MM.1S (cell line): ENCODE measurements at regions not wholly inside any gene's neighbourhood (a gene's known extent, or its start where the extent isn't known, plus 50 kb on each side); places are given as distances from the start of the nearest gene placed in this dataset.
A peak's percentile ranks its signal among the peaks of the same experiment; 100 is the strongest.

Experiments used
- DNase-seq: peaks from one replicate; pipeline ENCODE4 v3.0.0-alpha.2; 2015
- H2AFZ ChIP-seq: fragments of 300-600 bp; sonication (generic); 2 replicates; pipeline ENCODE4 v1.6.0; 2016; ENCODE audit warnings: antibody characterized with exemption, low read length
- H3F3A ChIP-seq: fragments of 300-600 bp; sonication (generic); 2 replicates; pipeline ENCODE4 v1.6.1; 2016; ENCODE audit warnings: mild to moderate bottlenecking, antibody characterized with exemption, low read length, moderate library complexity, mixed read lengths; ENCODE audit not compliant: insufficient read depth
- H3K27ac ChIP-seq: fragments of 300-600 bp; sonication (generic); 2 replicates; pipeline ENCODE4 v1.5.1; 2016; ENCODE audit warnings: mild to moderate bottlenecking, low read length
- H3K27me3 ChIP-seq: fragments of 300-600 bp; sonication (generic); replicated peaks from 2 replicates; pipeline ENCODE4 v1.6.0; 2016; ENCODE audit warnings: low read length; ENCODE audit not compliant: insufficient read depth
- H3K36me3 ChIP-seq: fragments of 300-600 bp; sonication (generic); replicated peaks from 2 replicates; pipeline ENCODE4 v1.6.1; 2016; ENCODE audit warnings: mild to moderate bottlenecking, low read length, mixed read lengths; ENCODE audit not compliant: insufficient read depth
- H3K4me1 ChIP-seq: fragments of 300-600 bp; sonication (generic); 2 replicates; pipeline ENCODE4 v1.6.1; 2016; ENCODE audit warnings: low read length, mixed read lengths
- H3K4me2 ChIP-seq: fragments of 300-600 bp; sonication (generic); 2 replicates; pipeline ENCODE4 v1.6.0; 2016; ENCODE audit warnings: low read depth, low read length
- H3K4me3 ChIP-seq: fragments of 300-600 bp; sonication (generic); 2 replicates; pipeline ENCODE4 v1.5.1; 2016; ENCODE audit warnings: low read length, mixed read lengths
- H3K79me2 ChIP-seq: fragments of 300-600 bp; sonication (generic); 2 replicates; pipeline ENCODE4 v1.6.1; 2016; ENCODE audit warnings: mixed run types, low read length, mixed read lengths
- H3K9ac ChIP-seq: fragments of 300-600 bp; sonication (generic); 2 replicates; pipeline ENCODE4 v1.6.1; 2016; ENCODE audit warnings: low read length, mixed read lengths
- H3K9me2 ChIP-seq: fragments of 300-600 bp; sonication (generic); replicated peaks from 2 replicates; pipeline ENCODE4 v1.6.1; 2016; ENCODE audit warnings: mild to moderate bottlenecking, low read length, mixed read lengths; ENCODE audit not compliant: insufficient read depth
- H3K9me3 ChIP-seq: fragments of 300-600 bp; sonication (generic); replicated peaks from 2 replicates; pipeline ENCODE4 v1.6.1; 2016; ENCODE audit warnings: mild to moderate bottlenecking, low read length, mixed read lengths; ENCODE audit not compliant: insufficient read depth
- H4K20me1 ChIP-seq: fragments of 300-600 bp; sonication (generic); 2 replicates; pipeline ENCODE4 v1.6.1; 2016; ENCODE audit warnings: mild to moderate bottlenecking, low read length, moderate library complexity, mixed read lengths; ENCODE audit not compliant: insufficient read depth
- EZH2 ChIP-seq: fragments of 300-600 bp; sonication (generic); optimal IDR thresholded peaks from 2 replicates; pipeline ENCODE3; 2017; ENCODE audit warnings: low read depth, mild to moderate bottlenecking, antibody characterized with exemption, low read length, mixed read lengths
- EZH2phosphoT487 ChIP-seq: fragments of 300-600 bp; sonication (generic); IDR thresholded peaks from 2 replicates; pipeline ENCODE4 v1.6.1; 2018; ENCODE audit warnings: antibody characterized with exemption, low read length
- TF ChIP-seq, protein P1 (sequence below): fragments of 300-600 bp; sonication (generic); IDR thresholded peaks from 2 replicates; pipeline ENCODE4 v1.5.1; 2016; ENCODE audit warnings: antibody characterized with exemption, low read length, mixed read lengths

DNA sequence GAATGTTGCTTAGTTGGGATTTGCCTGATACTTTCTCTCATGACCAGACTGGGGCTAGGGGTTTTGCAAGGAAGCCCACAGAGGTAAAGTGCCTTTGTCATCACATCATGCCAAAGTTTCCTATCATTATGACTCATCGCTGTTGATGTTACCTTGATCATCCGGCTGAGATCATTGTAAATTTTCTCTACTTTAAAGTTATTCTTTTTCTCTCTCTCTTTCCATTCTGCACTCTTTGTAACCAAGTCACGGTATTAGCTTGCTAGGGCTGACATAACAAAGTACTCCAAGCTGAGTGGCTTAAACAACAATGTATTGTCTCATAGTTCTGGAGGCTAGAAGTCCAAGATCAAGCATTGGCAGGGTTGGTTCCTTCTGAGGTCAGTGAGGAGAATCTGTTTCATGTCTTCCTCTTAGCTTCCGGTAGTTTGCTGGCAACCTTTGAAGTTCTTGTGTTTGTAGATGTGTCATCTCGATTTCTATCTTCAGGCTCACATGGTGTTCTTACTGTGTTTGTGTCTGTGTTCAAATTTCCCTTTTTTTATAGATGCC, 113.0 kb downstream of the DTHD1 start:
- peak; percentile 11 for DNase-seq
- H3K4me3 ChIP-seq, result no peak overlapping the region
- TF ChIP-seq EZH2, result no peak
- TF ChIP-seq EZH2phosphoT487, result no peak
- TF ChIP-seq, protein P1, sequence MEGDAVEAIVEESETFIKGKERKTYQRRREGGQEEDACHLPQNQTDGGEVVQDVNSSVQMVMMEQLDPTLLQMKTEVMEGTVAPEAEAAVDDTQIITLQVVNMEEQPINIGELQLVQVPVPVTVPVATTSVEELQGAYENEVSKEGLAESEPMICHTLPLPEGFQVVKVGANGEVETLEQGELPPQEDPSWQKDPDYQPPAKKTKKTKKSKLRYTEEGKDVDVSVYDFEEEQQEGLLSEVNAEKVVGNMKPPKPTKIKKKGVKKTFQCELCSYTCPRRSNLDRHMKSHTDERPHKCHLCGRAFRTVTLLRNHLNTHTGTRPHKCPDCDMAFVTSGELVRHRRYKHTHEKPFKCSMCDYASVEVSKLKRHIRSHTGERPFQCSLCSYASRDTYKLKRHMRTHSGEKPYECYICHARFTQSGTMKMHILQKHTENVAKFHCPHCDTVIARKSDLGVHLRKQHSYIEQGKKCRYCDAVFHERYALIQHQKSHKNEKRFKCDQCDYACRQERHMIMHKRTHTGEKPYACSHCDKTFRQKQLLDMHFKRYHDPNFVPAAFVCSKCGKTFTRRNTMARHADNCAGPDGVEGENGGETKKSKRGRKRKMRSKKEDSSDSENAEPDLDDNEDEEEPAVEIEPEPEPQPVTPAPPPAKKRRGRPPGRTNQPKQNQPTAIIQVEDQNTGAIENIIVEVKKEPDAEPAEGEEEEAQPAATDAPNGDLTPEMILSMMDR, result no peak
- no peaks in the 10 kb centered on the region for H3K9me2 ChIP-seq
- no peak overlapping the region for H3K4me2 ChIP-seq
- no peaks in the 10 kb centered on the region for H3F3A ChIP-seq
- no peak overlapping the region for H3K9ac ChIP-seq
- H4K20me1 ChIP-seq, result no peaks in the 10 kb centered on the region
- H3K9me3 ChIP-seq, result no peaks in the 10 kb centered on the region
- H2AFZ ChIP-seq, result no peak overlapping the region
- no peaks in the 10 kb centered on the region for H3K4me1 ChIP-seq
- no peak overlapping the region for H3K27ac ChIP-seq
- H3K36me3 ChIP-seq, result no peaks in the 10 kb centered on the region
- no peaks in the 10 kb centered on the region for H3K79me2 ChIP-seq
- H3K27me3 ChIP-seq, result no peaks in the 10 kb centered on the region

DNA sequence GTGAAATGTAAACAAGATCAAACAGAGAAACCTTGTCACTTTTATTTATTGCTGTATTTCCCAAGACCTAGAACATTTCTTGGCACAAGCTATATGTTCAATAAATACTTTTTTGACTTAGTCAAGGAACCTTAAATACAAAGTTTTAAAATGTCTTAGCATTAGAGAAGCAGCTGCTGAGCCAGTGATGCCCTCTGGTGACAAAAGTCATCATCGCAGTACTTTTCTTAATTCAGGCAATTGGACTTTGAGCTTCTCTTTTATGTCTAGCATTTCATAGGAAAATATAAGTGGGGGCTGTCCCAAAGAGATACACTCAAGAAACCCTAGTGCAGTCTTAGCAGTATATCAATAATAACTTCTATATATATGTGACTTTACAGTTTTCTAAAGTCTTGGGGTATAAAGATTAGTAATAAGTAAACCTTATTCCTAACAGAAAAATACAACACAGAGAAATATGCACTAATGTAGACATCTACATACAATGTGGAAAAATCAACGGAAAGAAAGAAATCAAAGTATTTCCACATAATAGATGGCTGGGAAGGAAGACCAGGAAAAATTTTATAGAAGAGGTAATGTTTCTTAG, 118.4 kb downstream of the DTHD1 start:
- Histone ChIP-seq H3K4me3 (no peak overlapping the region), H4K20me1 (no peaks in the 10 kb centered on the region), H3K79me2 (no peaks in the 10 kb centered on the region), H3K9me3 (no peaks in the 10 kb centered on the region), H2AFZ (no peak overlapping the region), H3K9ac (no peak overlapping the region), H3K36me3 (no peaks in the 10 kb centered on the region), H3K27ac (no peak overlapping the region), H3F3A (no peaks in the 10 kb centered on the region), H3K27me3 (no peaks in the 10 kb centered on the region), H3K9me2 (no peaks in the 10 kb centered on the region), H3K4me1 (no peaks in the 10 kb centered on the region), H3K4me2 (no peak overlapping the region)
- peak; percentile 47 for DNase-seq
- TF ChIP-seq EZH2 (no peak), EZH2phosphoT487 (no peak)
- TF ChIP-seq, protein P1, result peak; percentile 76

DNA sequence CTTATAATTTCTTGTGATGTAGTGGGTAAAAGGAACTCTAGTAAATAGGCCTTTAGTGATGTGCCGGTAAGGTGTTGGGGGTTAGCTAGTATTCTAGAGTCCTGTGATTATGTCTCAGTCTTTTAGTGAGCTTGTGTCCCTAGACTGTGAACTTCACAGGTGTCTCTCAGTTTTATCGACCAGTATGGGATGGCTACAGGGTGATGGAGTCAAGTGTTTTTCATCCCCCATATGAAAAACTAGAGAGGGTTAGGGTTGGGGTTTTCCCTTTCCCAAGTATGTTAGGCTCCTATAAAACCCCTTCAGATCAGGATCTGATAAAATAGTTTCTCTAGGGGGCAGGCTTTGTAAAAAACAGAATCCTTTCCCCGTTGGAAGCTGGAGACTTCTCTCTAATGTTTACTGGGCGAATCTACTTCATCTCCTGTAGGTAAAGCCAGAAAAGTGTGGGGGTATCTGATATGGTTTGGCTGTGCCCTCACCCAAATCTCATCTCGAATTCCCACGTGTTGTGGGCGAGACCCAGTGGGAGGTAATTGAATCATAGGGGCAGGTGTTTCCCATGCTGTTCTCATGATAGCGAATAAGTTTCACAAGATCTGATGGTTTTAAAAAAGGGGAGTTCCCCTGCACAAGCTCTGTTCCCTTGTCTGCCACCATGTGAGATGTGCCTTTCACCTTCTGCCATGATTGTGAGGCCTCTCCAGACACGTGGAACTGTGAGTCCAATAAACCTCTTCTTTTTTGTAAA, 120.8 kb downstream of the DTHD1 start:
- Histone ChIP-seq H3K4me1 (no peaks in the 10 kb centered on the region), H3K36me3 (no peaks in the 10 kb centered on the region), H3K9ac (no peak overlapping the region), H3K4me3 (no peak overlapping the region), H3K4me2 (no peak overlapping the region), H3K79me2 (no peaks in the 10 kb centered on the region), H4K20me1 (no peaks in the 10 kb centered on the region), H3K9me2 (no peaks in the 10 kb centered on the region), H3F3A (no peaks in the 10 kb centered on the region), H3K27ac (no peak overlapping the region), H3K9me3 (no peaks in the 10 kb centered on the region), H3K27me3 (no peaks in the 10 kb centered on the region), H2AFZ (no peak overlapping the region)
- no peak for DNase-seq
- TF ChIP-seq EZH2 (no peak), EZH2phosphoT487 (no peak)
- TF ChIP-seq, protein P1, result no peak
